ENCODE measurements at regions not wholly inside any gene's neighbourhood (a gene's known extent, or its start where the extent isn't known, plus 50 kb on each side); places are given as distances from the start of the nearest gene placed in this dataset.

GRCh38 chr1:224856973-224857372 lies 72.5 kb upstream of the DNAH14 start:
- WGBS, 2 experiments (ENCODE audit: low coverage in 1 of 2, low lambda C conversion rate in 2 of 2, missing lambda C conversion rate in 2 of 2), result 93 to 96% methylated on average over 2 of the region's 2 CpGs
- Histone ChIP-seq H3F3A (ENCODE audit: insufficient read depth) (no peaks in the 10 kb centered on the region), H4K20me1 (ENCODE audit: insufficient read depth) (no peaks in the 10 kb centered on the region), H3K9ac (no peak overlapping the region), H3K79me2 (ENCODE audit: insufficient read depth) (no peaks in the 10 kb centered on the region), H2AFZ (no peak overlapping the region), H3K36me3 (ENCODE audit: low read depth) (no peaks in the 10 kb centered on the region), H3K9me2 (ENCODE audit: insufficient read depth) (no peaks in the 10 kb centered on the region), H3K27ac (no peak overlapping the region), H3K4me2 (ENCODE audit: unreplicated experiment) (no peak overlapping the region), H3K27me3 (replicated peaks; ENCODE audit: insufficient read depth) (peaks cover 17% of the 10 kb centered on the region; the same call in 1 of the 2 replicates), H3K4me1 (ENCODE audit: insufficient read depth) (no peaks in the 10 kb centered on the region), H3K9me3 (ENCODE audit: low read depth) (no peaks in the 10 kb centered on the region), H3K4me3 (no peak overlapping the region)
- no peak for DNase-seq
- TF ChIP-seq EZH2phosphoT487 (IDR thresholded peaks at IDR 0.05; ENCODE audit: insufficient read depth, low read depth) (no peak), EZH2 (IDR thresholded peaks at IDR 0.05; ENCODE audit: insufficient read depth, poor library complexity, severe bottlenecking) (no peak)
- in situ Hi-C loops (cut with MboI), result loop anchor here (10.0 kb wide), 1 partner anchor 212 kb away; no protein-coding TSS in a partner anchor

GRCh38 chr1:224859651-224860050 lies 69.8 kb upstream of the DNAH14 start:
- peaks cover 17% of the 10 kb centered on the region; the same call in 1 of the 2 replicates for H3K27me3 ChIP-seq (replicated peaks; ENCODE audit: insufficient read depth)
- no peaks in the 10 kb centered on the region for H3K4me1 ChIP-seq (ENCODE audit: insufficient read depth)
- in situ Hi-C loops (cut with MboI), result loop anchor here (10.0 kb wide), 1 partner anchor 215 kb away; no protein-coding TSS in a partner anchor
- DNase-seq, result no peak
- no peak overlapping the region for H3K9ac ChIP-seq
- no peak for TF ChIP-seq EZH2 (IDR thresholded peaks at IDR 0.05; ENCODE audit: insufficient read depth, poor library complexity, severe bottlenecking)
- TF ChIP-seq EZH2phosphoT487 (IDR thresholded peaks at IDR 0.05; ENCODE audit: insufficient read depth, low read depth), result no peak
- no peak overlapping the region for H3K27ac ChIP-seq
- 79 to 80% methylated on average over 2 of the region's 2 CpGs for WGBS, 2 experiments (ENCODE audit: low coverage in 1 of 2, low lambda C conversion rate in 2 of 2, missing lambda C conversion rate in 2 of 2)
- no peak overlapping the region for H2AFZ ChIP-seq
- H3K79me2 ChIP-seq (ENCODE audit: insufficient read depth), result no peaks in the 10 kb centered on the region
- no peaks in the 10 kb centered on the region for H3F3A ChIP-seq (ENCODE audit: insufficient read depth)
- no peak overlapping the region for H3K4me2 ChIP-seq (ENCODE audit: unreplicated experiment)
- no peaks in the 10 kb centered on the region for H4K20me1 ChIP-seq (ENCODE audit: insufficient read depth)
- H3K4me3 ChIP-seq, result no peak overlapping the region
- H3K36me3 ChIP-seq (ENCODE audit: low read depth), result no peaks in the 10 kb centered on the region
- no peaks in the 10 kb centered on the region for H3K9me3 ChIP-seq (ENCODE audit: low read depth)
- no peaks in the 10 kb centered on the region for H3K9me2 ChIP-seq (ENCODE audit: insufficient read depth)

GRCh38 chr1:224860488-224861338 lies 68.8 kb upstream of the DNAH14 start:
- Histone ChIP-seq H3K36me3 (ENCODE audit: low read depth) (no peaks in the 10 kb centered on the region), H3F3A (ENCODE audit: insufficient read depth) (no peaks in the 10 kb centered on the region), H3K27me3 (replicated peaks; ENCODE audit: insufficient read depth) (peaks cover 17% of the 10 kb centered on the region; the same call in 1 of the 2 replicates), H3K9ac (no peak overlapping the region), H3K27ac (no peak overlapping the region), H3K9me3 (ENCODE audit: low read depth) (no peaks in the 10 kb centered on the region), H3K4me1 (ENCODE audit: insufficient read depth) (no peaks in the 10 kb centered on the region), H3K79me2 (ENCODE audit: insufficient read depth) (no peaks in the 10 kb centered on the region), H3K4me2 (ENCODE audit: unreplicated experiment) (no peak overlapping the region), H3K4me3 (no peak overlapping the region), H2AFZ (no peak overlapping the region), H3K9me2 (ENCODE audit: insufficient read depth) (no peaks in the 10 kb centered on the region), H4K20me1 (ENCODE audit: insufficient read depth) (no peaks in the 10 kb centered on the region)
- in situ Hi-C loops (cut with MboI), result no loop called here
- 13 to 17% methylated on average over 6 of the region's 6 CpGs for WGBS, 2 experiments (ENCODE audit: low coverage in 1 of 2, low lambda C conversion rate in 2 of 2, missing lambda C conversion rate in 2 of 2)
- TF ChIP-seq EZH2 (IDR thresholded peaks at IDR 0.05; ENCODE audit: insufficient read depth, poor library complexity, severe bottlenecking), result no peak
- no peak for TF ChIP-seq EZH2phosphoT487 (IDR thresholded peaks at IDR 0.05; ENCODE audit: insufficient read depth, low read depth)
- no peak for DNase-seq

- Histone ChIP-seq H3K9ac (no peak overlapping the region), H3K36me3 (ENCODE audit: low read depth) (no peaks in the 10 kb centered on the region), H3K4me2 (ENCODE audit: unreplicated experiment) (no peak overlapping the region), H3K4me3 (no peak overlapping the region), H4K20me1 (ENCODE audit: insufficient read depth) (no peaks in the 10 kb centered on the region), H2AFZ (no peak overlapping the region), H3K4me1 (ENCODE audit: insufficient read depth) (no peaks in the 10 kb centered on the region), H3F3A (ENCODE audit: insufficient read depth) (no peaks in the 10 kb centered on the region), H3K79me2 (ENCODE audit: insufficient read depth) (no peaks in the 10 kb centered on the region), H3K27me3 (replicated peaks; ENCODE audit: insufficient read depth) (peaks cover 17% of the 10 kb centered on the region; the same call in 1 of the 2 replicates), H3K27ac (no peak overlapping the region), H3K9me3 (ENCODE audit: low read depth) (no peaks in the 10 kb centered on the region), H3K9me2 (ENCODE audit: insufficient read depth) (no peaks in the 10 kb centered on the region)
- TF ChIP-seq EZH2phosphoT487 (IDR thresholded peaks at IDR 0.05; ENCODE audit: insufficient read depth, low read depth) (no peak), EZH2 (IDR thresholded peaks at IDR 0.05; ENCODE audit: insufficient read depth, poor library complexity, severe bottlenecking) (no peak)
- in situ Hi-C loops (cut with MboI), result no loop called here
- DNase-seq, result no peak
- WGBS, 2 experiments (ENCODE audit: low coverage in 1 of 2, low lambda C conversion rate in 2 of 2, missing lambda C conversion rate in 2 of 2), result 43 to 49% methylated on average over 4 of the region's 4 CpGs
Observed at GRCh38 chr1:224861339-224861716, 68.1 kb upstream of the DNAH14 start.

Measured in GM23248 (cell line).